ENCODE measurements at regions not wholly inside any gene's neighbourhood (a gene's known extent, or its start where the extent isn't known, plus 50 kb on each side); places are given as distances from the start of the nearest gene placed in this dataset.
"Not testable (repeated sequence)": the region's sequence is repeated elsewhere in the genome, so short reads cannot be mapped to it uniquely, and the experiment has no call there.

GRCh38 chr4:155578726-155579370 is 87.8 kb upstream of the GUCY1A1 start:
- H3K27ac ChIP-seq: no peak overlapping the region
- no peaks in the 10 kb centered on the region for H3K36me3 ChIP-seq (replicated peaks)
- in situ Hi-C loops (cut with HindIII; ENCODE audit: low pct_ligation_motif_present, low sequenced_read_pairs): no loop called here
- DNase-seq: no peak
- TF ChIP-seq CTCF (IDR thresholded peaks at IDR 0.05; ENCODE audit: low read depth, low read length, missing control alignments): no peak
- no peak overlapping the region for H3K4me3 ChIP-seq (ENCODE audit: low read depth, low read length)
- H3K27me3 ChIP-seq (replicated peaks): no peaks in the 10 kb centered on the region

DNA sequence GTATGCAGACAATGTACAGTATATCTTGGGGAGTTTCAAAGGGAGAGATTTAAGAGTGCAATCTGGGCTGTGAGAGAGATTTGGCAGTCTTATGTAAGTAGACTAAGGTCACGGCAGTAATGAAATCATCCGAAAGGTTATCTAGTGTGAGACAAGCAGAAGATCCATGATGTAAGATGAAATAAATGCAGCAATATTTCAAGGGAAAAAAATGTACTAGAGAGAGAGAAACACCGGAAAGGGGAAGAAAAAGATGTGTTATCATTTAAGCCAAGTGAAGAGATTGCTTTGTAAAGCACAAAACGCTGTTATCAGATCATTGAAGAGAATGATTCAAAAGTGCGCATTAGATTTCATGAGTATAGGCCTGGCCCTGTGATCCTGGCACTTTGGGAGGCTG is 88.4 kb upstream of the GUCY1A1 start:
- Histone ChIP-seq H3K4me3 (ENCODE audit: low read depth, low read length) (no peak overlapping the region), H3K27me3 (replicated peaks) (no peaks in the 10 kb centered on the region), H3K36me3 (replicated peaks) (no peaks in the 10 kb centered on the region), H3K27ac (no peak overlapping the region)
- no peak for TF ChIP-seq CTCF (IDR thresholded peaks at IDR 0.05; ENCODE audit: low read depth, low read length, missing control alignments)
- DNase-seq: peak; percentile 2
- in situ Hi-C loops (cut with HindIII; ENCODE audit: low pct_ligation_motif_present, low sequenced_read_pairs): no loop called here

GRCh38 chr4:155574329-155574728 is 92.3 kb upstream of the GUCY1A1 start:
- H3K27ac ChIP-seq; H3K27me3 ChIP-seq (replicated peaks); in situ Hi-C loops (cut with HindIII; ENCODE audit: low pct_ligation_motif_present, low sequenced_read_pairs); H3K36me3 ChIP-seq (replicated peaks); H3K4me3 ChIP-seq (ENCODE audit: low read depth, low read length); DNase-seq: not testable (repeated sequence)

DNA sequence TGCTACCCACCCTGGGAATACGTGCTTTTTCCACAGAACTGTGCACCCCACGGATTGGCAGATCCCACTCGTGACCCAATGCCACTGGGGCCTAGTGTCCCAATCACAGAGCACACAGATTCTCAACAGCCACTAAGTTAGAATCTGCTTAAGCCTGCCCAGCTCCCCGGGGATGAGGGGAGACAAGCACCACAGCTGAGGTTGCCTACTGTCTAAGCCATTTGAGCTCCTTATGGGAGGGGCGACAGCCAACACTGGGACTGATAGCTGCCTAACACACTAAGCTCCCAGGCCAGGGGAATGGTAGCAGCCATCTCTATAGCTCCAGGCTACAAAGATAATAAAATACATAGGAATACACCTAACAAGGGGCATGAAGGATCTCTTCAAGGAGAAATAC is 93.5 kb upstream of the GUCY1A1 start:
- TF ChIP-seq CTCF (IDR thresholded peaks at IDR 0.05; ENCODE audit: low read depth, low read length, missing control alignments): no peak
- H3K4me3 ChIP-seq (ENCODE audit: low read depth, low read length): no peak overlapping the region
- no peaks in the 10 kb centered on the region for H3K36me3 ChIP-seq (replicated peaks)
- no peak overlapping the region for H3K27ac ChIP-seq
- DNase-seq: no peak
- in situ Hi-C loops (cut with HindIII; ENCODE audit: low pct_ligation_motif_present, low sequenced_read_pairs): no loop called here
- H3K27me3 ChIP-seq (replicated peaks): no peaks in the 10 kb centered on the region

DNA sequence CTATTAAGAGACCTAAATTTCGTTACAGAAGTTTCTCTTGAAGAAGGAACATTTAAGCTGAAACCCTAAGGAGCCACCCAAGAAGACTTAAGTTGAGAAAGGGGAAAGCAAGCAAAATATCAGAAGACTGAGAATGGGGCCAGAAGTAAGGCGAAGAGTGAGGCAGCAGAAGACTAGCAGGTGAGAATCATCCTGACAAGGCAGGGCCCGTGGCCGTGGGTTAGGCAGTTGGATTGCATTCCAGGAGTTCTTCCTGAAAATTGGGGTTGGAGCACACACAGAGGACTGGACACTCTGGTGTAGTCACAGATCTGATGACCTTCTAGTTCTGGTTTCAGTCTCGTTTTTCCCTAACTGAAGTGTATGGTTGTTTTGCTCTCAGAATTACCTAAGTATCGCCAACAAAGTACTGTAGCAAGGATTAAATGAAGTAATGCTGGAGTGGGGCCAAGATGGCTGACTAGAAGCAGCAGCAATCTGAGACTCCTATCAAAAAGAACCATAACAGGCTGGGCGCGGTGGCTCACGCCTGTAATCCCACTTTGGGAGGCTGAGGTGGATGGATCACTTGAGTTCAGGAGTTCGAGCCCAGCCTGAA is 94.4 kb upstream of the GUCY1A1 start:
- H3K27ac ChIP-seq: no peak overlapping the region
- no peaks in the 10 kb centered on the region for H3K27me3 ChIP-seq (replicated peaks)
- in situ Hi-C loops (cut with HindIII; ENCODE audit: low pct_ligation_motif_present, low sequenced_read_pairs): no loop called here
- no peak for DNase-seq
- H3K4me3 ChIP-seq (ENCODE audit: low read depth, low read length): no peak overlapping the region
- TF ChIP-seq CTCF (IDR thresholded peaks at IDR 0.05; ENCODE audit: low read depth, low read length, missing control alignments): no peak
- no peaks in the 10 kb centered on the region for H3K36me3 ChIP-seq (replicated peaks)

- DNase-seq: no peak
- Histone ChIP-seq H3K27ac (no peak overlapping the region), H3K27me3 (replicated peaks) (no peaks in the 10 kb centered on the region), H3K4me3 (ENCODE audit: low read depth, low read length) (no peak overlapping the region), H3K36me3 (replicated peaks) (no peaks in the 10 kb centered on the region)
- in situ Hi-C loops (cut with HindIII; ENCODE audit: low pct_ligation_motif_present, low sequenced_read_pairs): no loop called here
- TF ChIP-seq CTCF (IDR thresholded peaks at IDR 0.05; ENCODE audit: low read depth, low read length, missing control alignments): no peak
Measured at GRCh38 chr4:155571184-155571944, 95.3 kb upstream of the GUCY1A1 start.
